SU-DHL-6 (cell line): ENCODE measurements at regions not wholly inside any gene's neighbourhood (a gene's known extent, or its start where the extent isn't known, plus 50 kb on each side); places are given as distances from the start of the nearest gene placed in this dataset.

Experiments
- CTCF ChIP-seq: fragments of 200-600 bp; sonication (generic); IDR thresholded peaks from one replicate; pipeline ENCODE4 v1.5.1; 2017; ENCODE audit warnings: antibody characterized with exemption, mild to moderate bottlenecking, low read length, moderate library complexity; ENCODE audit not compliant: insufficient read depth, poor library complexity, severe bottlenecking
- EZH2phosphoT487 ChIP-seq: fragments of 200-600 bp; sonication (generic), shearing (Covaris generic); conservative IDR thresholded peaks from 2 replicates; pipeline ENCODE4 v1.6.1; 2018; ENCODE audit warnings: mild to moderate bottlenecking, antibody characterized with exemption, low read length, moderate library complexity, mixed read lengths

- TF ChIP-seq CTCF (no peak), EZH2phosphoT487 (no peak)
These were observed 932.6 kb downstream of the SOCS6 start for GRCh38 chr18:71221405-71221804.
